IgD-negative memory B cell (primary cell): ENCODE measurements at regions not wholly inside any gene's neighbourhood (a gene's known extent, or its start where the extent isn't known, plus 50 kb on each side); places are given as distances from the start of the nearest gene placed in this dataset.
"Not testable (repeated sequence)": the region's sequence is repeated elsewhere in the genome, so short reads cannot be mapped to it uniquely, and the experiment has no call there.

Experiments used
- H3K27ac Mint-ChIP-seq, 3 donors: one replicate each; pipeline ENCODE4 v1.8.0; 2020 to 2022; ENCODE audit warnings: mild to moderate bottlenecking in 3 of 3, mixed read lengths in 3 of 3, moderate library complexity in 1 of 3
- H3K27me3 Mint-ChIP-seq: one replicate; pipeline ENCODE4 v1.8.0; 2021; ENCODE audit warnings: mixed read lengths
- H3K36me3 Mint-ChIP-seq: one replicate; pipeline ENCODE4 v1.8.0; 2020; ENCODE audit warnings: mild to moderate bottlenecking, mixed read lengths
- H3K4me1 Mint-ChIP-seq, 3 donors: one replicate each; pipeline ENCODE4 v1.8.0; 2020 to 2022; ENCODE audit warnings: mixed read lengths in 3 of 3, mild to moderate bottlenecking in 1 of 3
- H3K4me3 Mint-ChIP-seq, 4 donors: one replicate each; pipeline ENCODE4 v1.8.0; 2020 to 2022; ENCODE audit warnings: mild to moderate bottlenecking in 4 of 4, mixed read lengths in 4 of 4, moderate library complexity in 3 of 4
- H3K9me3 Mint-ChIP-seq, 3 donors: one replicate each; pipeline ENCODE4 v1.8.0; 2020 to 2021; ENCODE audit warnings: mixed read lengths in 3 of 3, mild to moderate bottlenecking in 1 of 3

- not testable (repeated sequence) for H3K4me1 Mint-ChIP-seq, H3K27me3 Mint-ChIP-seq, H3K27ac Mint-ChIP-seq, H3K4me3 Mint-ChIP-seq, H3K36me3 Mint-ChIP-seq, H3K9me3 Mint-ChIP-seq
These were observed 1184.6 kb downstream of the PLA2G4A start for GRCh38 chr1:188013222-188013849.

DNA sequence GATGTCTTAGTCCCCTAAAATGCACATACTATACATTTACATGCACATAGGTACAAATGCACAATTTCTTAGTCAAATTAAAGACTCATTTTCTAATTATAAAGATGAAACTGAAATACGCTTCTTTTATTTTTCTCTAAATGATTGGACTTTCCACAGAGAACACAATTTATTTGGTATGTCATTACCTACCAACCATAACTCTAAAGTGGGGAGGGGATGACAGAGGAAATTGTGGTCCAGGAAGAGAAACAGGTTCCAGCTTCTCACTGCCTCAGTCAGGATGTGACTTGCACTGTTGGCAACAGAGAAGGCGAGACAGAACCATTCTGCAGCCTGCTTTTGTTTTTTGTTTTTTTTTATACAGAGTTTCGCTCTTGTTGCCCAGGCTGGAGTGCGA, 1189.2 kb downstream of the PLA2G4A start:
- H3K9me3 Mint-ChIP-seq: peaks cover 0 to 18% (median 4%) of the 10 kb centered on the region in 3 donors
- no peaks in the 10 kb centered on the region for H3K4me1 Mint-ChIP-seq

DNA sequence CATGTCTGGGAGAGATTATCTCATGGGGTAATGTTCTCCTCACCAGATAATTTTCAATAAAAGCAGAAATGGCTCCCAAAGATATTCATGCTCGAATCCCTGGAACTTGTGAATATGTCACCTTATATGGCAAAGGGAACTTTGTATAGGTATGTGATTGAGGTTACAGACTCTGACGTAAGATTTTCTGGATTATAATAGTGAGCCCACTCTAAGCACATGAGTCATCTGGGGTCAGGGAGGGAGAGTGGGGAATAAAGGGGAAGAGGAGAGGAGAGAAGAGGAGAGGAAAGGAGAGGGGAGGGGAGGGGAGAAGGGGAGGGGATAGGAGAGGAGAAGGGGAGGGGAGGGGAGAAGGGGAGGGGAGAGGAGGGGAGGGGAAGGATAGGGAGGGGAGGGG, 1193.9 kb downstream of the PLA2G4A start:
- H3K27ac Mint-ChIP-seq: no peak overlapping the region
- peaks cover 2 to 12% (median 4%) of the 10 kb centered on the region in 3 donors for H3K9me3 Mint-ChIP-seq
- H3K27me3 Mint-ChIP-seq: no peaks in the 10 kb centered on the region
- H3K36me3 Mint-ChIP-seq: no peaks in the 10 kb centered on the region
- no peak overlapping the region for H3K4me3 Mint-ChIP-seq
- no peaks in the 10 kb centered on the region for H3K4me1 Mint-ChIP-seq

More for the DNA sequence above, 1189.2 kb downstream of the PLA2G4A start:
- H3K4me3 Mint-ChIP-seq: no peak overlapping the region
- H3K36me3 Mint-ChIP-seq: no peaks in the 10 kb centered on the region
- no peaks in the 10 kb centered on the region for H3K27me3 Mint-ChIP-seq
- H3K27ac Mint-ChIP-seq: no peak overlapping the region

- Mint-ChIP-seq H3K27ac (no peak overlapping the region), H3K36me3 (no peaks in the 10 kb centered on the region), H3K9me3 (peaks cover 2 to 12% (median 4%) of the 10 kb centered on the region in 3 donors), H3K4me1 (no peaks in the 10 kb centered on the region), H3K27me3 (no peaks in the 10 kb centered on the region), H3K4me3 (no peak overlapping the region)
These were observed 1194.5 kb downstream of the PLA2G4A start for GRCh38 chr1:188023206-188023605.

GRCh38 chr1:188027613-188028012, 1198.9 kb downstream of the PLA2G4A start:
- H3K4me3 Mint-ChIP-seq: no peak overlapping the region
- H3K27ac Mint-ChIP-seq: no peak overlapping the region
- no peaks in the 10 kb centered on the region for H3K36me3 Mint-ChIP-seq
- peaks cover 0 to 2% (median 0%) of the 10 kb centered on the region in 3 donors for H3K9me3 Mint-ChIP-seq
- no peaks in the 10 kb centered on the region for H3K27me3 Mint-ChIP-seq
- H3K4me1 Mint-ChIP-seq: no peaks in the 10 kb centered on the region

- H3K4me1 Mint-ChIP-seq, H3K27ac Mint-ChIP-seq, H3K36me3 Mint-ChIP-seq, H3K4me3 Mint-ChIP-seq, H3K27me3 Mint-ChIP-seq: not testable (repeated sequence)
- peaks cover 2 to 17% (median 5%) of the 10 kb centered on the region in 3 donors for H3K9me3 Mint-ChIP-seq
These were observed 1208.8 kb downstream of the PLA2G4A start for GRCh38 chr1:188037572-188037971.

- peaks cover 0 to 2% (median 0%) of the 10 kb centered on the region in 3 donors for H3K4me1 Mint-ChIP-seq
- no peaks in the 10 kb centered on the region for H3K36me3 Mint-ChIP-seq
- peaks cover 0 to 8% (median 2%) of the 10 kb centered on the region in 3 donors for H3K9me3 Mint-ChIP-seq
- no peak overlapping the region for H3K27ac Mint-ChIP-seq
- H3K4me3 Mint-ChIP-seq: no peak overlapping the region
- no peaks in the 10 kb centered on the region for H3K27me3 Mint-ChIP-seq
These were observed 1214.9 kb downstream of the PLA2G4A start for GRCh38 chr1:188043536-188044245.

DNA sequence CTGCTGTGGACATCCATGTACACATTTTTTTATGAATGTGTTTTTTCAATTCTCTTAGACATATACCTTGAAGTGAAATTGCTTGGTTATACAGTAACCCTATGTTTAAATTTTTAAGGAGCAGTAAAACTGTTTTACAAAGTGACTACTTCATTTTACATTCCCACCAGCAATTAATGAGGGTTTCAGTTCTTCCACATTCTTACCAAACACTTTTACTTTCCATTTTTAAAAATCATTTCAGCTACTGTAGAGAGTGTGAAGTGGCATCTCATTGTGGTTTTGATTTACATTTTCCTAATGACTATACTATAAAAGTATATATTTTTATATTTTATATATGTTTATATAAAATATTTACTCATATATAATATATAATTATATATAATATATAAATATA, 1221.5 kb downstream of the PLA2G4A start:
- no peaks in the 10 kb centered on the region for H3K4me1 Mint-ChIP-seq

GRCh38 chr1:188056011-188056410, 1227.3 kb downstream of the PLA2G4A start:
- no peaks in the 10 kb centered on the region for H3K36me3 Mint-ChIP-seq
- no peak overlapping the region for H3K27ac Mint-ChIP-seq
- H3K27me3 Mint-ChIP-seq: no peaks in the 10 kb centered on the region
- H3K4me1 Mint-ChIP-seq: no peaks in the 10 kb centered on the region
- H3K4me3 Mint-ChIP-seq: no peak overlapping the region
- peaks cover 2 to 7% (median 3%) of the 10 kb centered on the region in 3 donors for H3K9me3 Mint-ChIP-seq

More for the DNA sequence above, 1221.5 kb downstream of the PLA2G4A start:
- Mint-ChIP-seq H3K4me3 (no peak overlapping the region), H3K36me3 (no peaks in the 10 kb centered on the region), H3K9me3 (peaks cover 0 to 2% (median 0%) of the 10 kb centered on the region in 3 donors), H3K27ac (no peak overlapping the region), H3K27me3 (no peaks in the 10 kb centered on the region)

DNA sequence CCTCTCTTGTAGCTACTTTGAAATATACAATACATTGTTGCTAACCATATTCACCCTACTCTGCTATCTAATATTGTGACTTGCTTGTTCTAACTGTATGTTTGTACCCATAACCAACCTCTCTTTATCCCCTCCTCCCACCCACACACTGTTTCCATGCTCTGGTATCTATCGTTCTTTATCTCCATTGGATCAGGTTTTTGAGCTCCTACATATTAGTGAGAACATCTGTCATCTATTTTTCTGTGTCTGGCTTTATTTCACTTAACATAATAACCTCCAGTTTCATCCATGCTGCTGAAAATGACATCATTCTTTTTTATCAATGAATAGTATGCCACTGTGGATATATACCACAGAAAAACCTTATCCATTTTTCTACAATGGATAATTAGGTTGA, 1230.1 kb downstream of the PLA2G4A start:
- Mint-ChIP-seq H3K4me3 (no peak overlapping the region), H3K36me3 (no peaks in the 10 kb centered on the region), H3K9me3 (peaks cover 0 to 19% (median 7%) of the 10 kb centered on the region in 3 donors), H3K27ac (no peak overlapping the region), H3K27me3 (no peaks in the 10 kb centered on the region), H3K4me1 (no peaks in the 10 kb centered on the region)

- no peaks in the 10 kb centered on the region for H3K4me1 Mint-ChIP-seq
- no peak overlapping the region for H3K27ac Mint-ChIP-seq
- H3K27me3 Mint-ChIP-seq: no peaks in the 10 kb centered on the region
- H3K9me3 Mint-ChIP-seq: peaks cover 0 to 23% (median 5%) of the 10 kb centered on the region in 3 donors
- no peaks in the 10 kb centered on the region for H3K36me3 Mint-ChIP-seq
- no peak overlapping the region for H3K4me3 Mint-ChIP-seq
These were observed 1233.1 kb downstream of the PLA2G4A start for GRCh38 chr1:188061881-188062280.

GRCh38 chr1:188062456-188062855, 1233.7 kb downstream of the PLA2G4A start:
- H3K4me3 Mint-ChIP-seq: no peak overlapping the region
- H3K4me1 Mint-ChIP-seq: no peaks in the 10 kb centered on the region
- H3K36me3 Mint-ChIP-seq: no peaks in the 10 kb centered on the region
- H3K27me3 Mint-ChIP-seq: no peaks in the 10 kb centered on the region
- no peak overlapping the region for H3K27ac Mint-ChIP-seq
- peaks cover 0 to 23% (median 5%) of the 10 kb centered on the region in 3 donors for H3K9me3 Mint-ChIP-seq

- Mint-ChIP-seq H3K27me3 (no peaks in the 10 kb centered on the region), H3K27ac (no peak overlapping the region), H3K36me3 (no peaks in the 10 kb centered on the region), H3K9me3 (peaks cover 2 to 20% (median 11%) of the 10 kb centered on the region in 3 donors), H3K4me1 (no peaks in the 10 kb centered on the region), H3K4me3 (no peak overlapping the region)
These were observed 1237.2 kb downstream of the PLA2G4A start for GRCh38 chr1:188065917-188066316.

DNA sequence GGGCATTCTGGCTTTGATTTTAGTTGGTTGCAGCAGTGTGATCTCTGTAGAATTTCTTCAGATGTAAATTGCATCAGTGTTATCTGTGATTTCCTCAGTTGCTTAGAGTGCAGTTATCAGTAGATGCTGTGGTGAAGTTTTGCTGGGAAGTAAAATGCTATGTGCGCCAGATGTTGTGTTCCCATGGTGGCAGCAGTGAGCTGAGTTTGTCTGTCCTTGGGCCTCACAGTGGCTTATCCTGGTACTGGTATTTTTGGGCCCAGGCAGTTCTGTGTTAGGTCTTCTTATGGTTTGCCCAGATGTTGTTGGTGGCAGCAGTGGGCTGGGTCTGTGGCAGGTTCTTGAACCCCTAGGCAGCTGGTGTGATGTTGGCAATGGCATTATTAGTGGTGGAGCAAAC, 1242.1 kb downstream of the PLA2G4A start:
- H3K27ac Mint-ChIP-seq: no peak overlapping the region
- H3K9me3 Mint-ChIP-seq: peaks cover 0 to 11% (median 2%) of the 10 kb centered on the region in 3 donors
- peak overlapping the region in 1 of 4 donors; percentile 56 for H3K4me3 Mint-ChIP-seq
- H3K27me3 Mint-ChIP-seq: no peaks in the 10 kb centered on the region
- no peaks in the 10 kb centered on the region for H3K36me3 Mint-ChIP-seq
- no peaks in the 10 kb centered on the region for H3K4me1 Mint-ChIP-seq

GRCh38 chr1:188089015-188089414, 1260.3 kb downstream of the PLA2G4A start:
- H3K27me3 Mint-ChIP-seq: no peaks in the 10 kb centered on the region
- peaks cover 3 to 13% (median 3%) of the 10 kb centered on the region in 3 donors for H3K9me3 Mint-ChIP-seq

DNA sequence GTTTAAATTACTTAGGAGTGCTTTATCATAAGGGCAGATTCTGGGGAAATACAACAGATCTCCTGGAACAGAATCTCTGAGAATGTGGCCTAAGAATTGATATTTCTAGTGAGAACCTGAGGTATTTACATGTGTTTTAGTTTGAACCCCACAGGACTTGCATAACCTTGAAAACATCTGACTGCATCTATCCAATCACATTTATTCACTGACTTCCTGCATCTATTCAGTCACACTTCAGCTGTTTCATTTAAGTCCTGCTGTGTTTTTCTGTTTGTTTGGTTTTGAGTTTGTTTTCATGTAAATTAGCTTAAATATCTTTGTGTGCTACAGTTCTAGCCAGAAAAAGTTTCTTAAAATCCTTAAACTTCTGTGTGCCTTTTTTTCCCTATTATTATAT, 1260.7 kb downstream of the PLA2G4A start:
- H3K9me3 Mint-ChIP-seq: peaks cover 3 to 13% (median 3%) of the 10 kb centered on the region in 3 donors
- no peak overlapping the region for H3K4me3 Mint-ChIP-seq
- no peaks in the 10 kb centered on the region for H3K27me3 Mint-ChIP-seq
- no peak overlapping the region for H3K27ac Mint-ChIP-seq
- no peaks in the 10 kb centered on the region for H3K4me1 Mint-ChIP-seq
- no peaks in the 10 kb centered on the region for H3K36me3 Mint-ChIP-seq

More at GRCh38 chr1:188089015-188089414, 1260.3 kb downstream of the PLA2G4A start:
- H3K27ac Mint-ChIP-seq: no peak overlapping the region
- H3K36me3 Mint-ChIP-seq: no peaks in the 10 kb centered on the region
- H3K4me3 Mint-ChIP-seq: no peak overlapping the region
- no peaks in the 10 kb centered on the region for H3K4me1 Mint-ChIP-seq
